ENCODE measurements at regions not wholly inside any gene's neighbourhood (a gene's known extent, or its start where the extent isn't known, plus 50 kb on each side); places are given as distances from the start of the nearest gene placed in this dataset.

GRCh38 chr3:132837615-132838014, 115.4 kb upstream of the NPHP3 start:
- TF ChIP-seq CTCF (IDR thresholded peaks at IDR 0.05) (no peak), POLR2A (IDR thresholded peaks at IDR 0.05) (no peak), POLR2AphosphoS5 (IDR thresholded peaks at IDR 0.05) (no peak)

Data from breast epithelium (tissue), 3 donors.